SK-N-SH (cell line): ENCODE measurements at regions not wholly inside any gene's neighbourhood (a gene's known extent, or its start where the extent isn't known, plus 50 kb on each side); places are given as distances from the start of the nearest gene placed in this dataset.
"Not testable (repeated sequence)": the region's sequence is repeated elsewhere in the genome, so short reads cannot be mapped to it uniquely, and the experiment has no call there.

Source experiments
- CTCF ChIA-PET: fragments of 300-600, 350-600 bp; formaldehyde crosslinking; extraction: SDS; loops from one replicate; lab custom pipeline; 2021; lab: Yijun Ruan, JAX
- POLR2A ChIA-PET: fragments of 350-600 bp; sonication (Branson Sonifier 250); formaldehyde crosslinking; extraction: SDS; loops from one replicate; lab custom pipeline; 2020; ENCODE audit warnings: antibody characterized with exemption, inconsistent platforms; lab: Yijun Ruan, JAX
- DNase-seq: peaks from one replicate; pipeline ENCODE4 v3.0.0; 2012
- H2AFZ ChIP-seq: fragments of 200-600 bp; sonication (generic); 2 replicates; pipeline ENCODE4 v1.8.1; 2016; ENCODE audit warnings: antibody characterized with exemption, mild to moderate bottlenecking, low read depth
- H3F3A ChIP-seq: fragments of 200-600 bp; sonication (generic); replicated peaks from 2 replicates; pipeline ENCODE3; 2016; ENCODE audit warnings: antibody characterized with exemption, mild to moderate bottlenecking; ENCODE audit not compliant: insufficient read depth
- H3K27ac ChIP-seq, 2 experiments: fragments of 200-500 bp in 1 of 2; fragments of 200-600 bp in 1 of 2; sonication (Bioruptor generic) in 1 of 2; sonication (generic), shearing (Covaris generic) in 1 of 2; 2 replicates each; pipeline versions ENCODE4 v1.5.1 to v1.6.1; 2014 to 2016; ENCODE audit warnings: low read depth in 2 of 2, inconsistent platforms in 1 of 2, low read length in 1 of 2, mild to moderate bottlenecking in 1 of 2, mixed read lengths in 1 of 2
- H3K27me3 ChIP-seq: fragments of 200-600 bp; sonication (generic), shearing (Covaris generic); 2 replicates; pipeline ENCODE4 v1.6.1; 2016; ENCODE audit warnings: mixed run types; ENCODE audit not compliant: insufficient read depth
- H3K36me3 ChIP-seq, 2 experiments: fragments of 200-500 bp in 1 of 2; fragments of 200-600 bp in 1 of 2; sonication (Bioruptor generic) in 1 of 2; sonication (generic) in 1 of 2; replicated peaks in 1 of 2; 2 replicates each; pipeline versions ENCODE3 to v1.5.1; 2014 to 2016; ENCODE audit warnings: low read length in 1 of 2, mild to moderate bottlenecking in 1 of 2; ENCODE audit not compliant: insufficient read depth in 2 of 2, control insufficient read depth in 1 of 2
- H3K4me1 ChIP-seq, 2 experiments: fragments of 200-500 bp in 1 of 2; fragments of 200-600 bp in 1 of 2; sonication (Bioruptor generic) in 1 of 2; sonication (generic), shearing (Covaris generic) in 1 of 2; 2 replicates each; pipeline versions ENCODE4 v1.5.1 to v1.6.1; 2014 to 2016; ENCODE audit warnings: low read depth in 1 of 2, low read length in 1 of 2, mixed run types in 1 of 2; ENCODE audit not compliant: insufficient read depth in 2 of 2, control insufficient read depth in 1 of 2
- H3K4me2 ChIP-seq: fragments of 200-600 bp; sonication (generic), shearing (Covaris generic); 2 replicates; pipeline ENCODE4 v1.6.1; 2017; ENCODE audit warnings: mixed run types
- H3K4me3 ChIP-seq, 2 experiments: fragments of 200-500 bp in 1 of 2; fragments of 200-600 bp in 1 of 2; sonication (Bioruptor generic) in 1 of 2; sonication (generic), shearing (Covaris generic) in 1 of 2; 2 replicates each; pipeline versions ENCODE4 v1.5.1 to v1.8.1; 2014 to 2016; ENCODE audit warnings: low read depth in 2 of 2, inconsistent platforms in 1 of 2, low read length in 1 of 2, mild to moderate bottlenecking in 1 of 2, mixed read lengths in 1 of 2, moderate library complexity in 1 of 2
- H3K79me2 ChIP-seq: fragments of 200-600 bp; sonication (generic); 2 replicates; pipeline ENCODE4 v1.8.1; 2017; ENCODE audit warnings: mild to moderate bottlenecking; ENCODE audit not compliant: insufficient read depth
- H3K9ac ChIP-seq: fragments of 200-600 bp; sonication (generic); 2 replicates; pipeline ENCODE4 v1.6.1; 2017; ENCODE audit warnings: mixed run types
- H3K9me2 ChIP-seq: fragments of 200-600 bp; sonication (generic); 2 replicates; pipeline ENCODE4 v1.6.1; 2017; ENCODE audit warnings: mixed run types
- H3K9me3 ChIP-seq: fragments of 200-600 bp; sonication (generic); 2 replicates; pipeline ENCODE4 v1.6.1; 2017; ENCODE audit warnings: mixed run types, mild to moderate bottlenecking, moderate library complexity
- H4K20me1 ChIP-seq: fragments of 200-600 bp; sonication (generic); 2 replicates; pipeline ENCODE4 v1.6.1; 2017; ENCODE audit warnings: mild to moderate bottlenecking, mixed run types; ENCODE audit not compliant: insufficient read depth
- EZH2phosphoT487 ChIP-seq: fragments of 200-600 bp; sonication (generic); IDR thresholded peaks from 2 replicates; pipeline ENCODE4 v1.6.1; 2017; ENCODE audit warnings: low read depth, mixed run types, mild to moderate bottlenecking, antibody characterized with exemption, moderate library complexity, borderline replicate concordance
- FOXJ3 ChIP-seq: sonication (generic); formaldehyde crosslinking; IDR thresholded peaks from 2 replicates; pipeline ENCODE4 v1.5.1; 2020; ENCODE audit warnings: mild to moderate bottlenecking, missing genetic modification reagents
- GABPA ChIP-seq: IDR thresholded peaks from 2 replicates; pipeline ENCODE4 v1.4.0; 2012; ENCODE audit warnings: low read depth, mild to moderate bottlenecking
- RXRA ChIP-seq: IDR thresholded peaks from 2 replicates; pipeline ENCODE4 v1.4.0; 2012; ENCODE audit warnings: low read depth, mild to moderate bottlenecking, borderline replicate concordance
- SIN3A ChIP-seq: IDR thresholded peaks from 2 replicates; pipeline ENCODE4 v1.6.1; 2012; ENCODE audit warnings: low read depth, mild to moderate bottlenecking, low read length, moderate library complexity, borderline replicate concordance
- YY1 ChIP-seq: IDR thresholded peaks from 2 replicates; pipeline ENCODE4 v1.4.0; 2012; ENCODE audit warnings: low read depth, mild to moderate bottlenecking
- WGBS: methylation state at CpG from one replicate; pipeline ENCODE4 v1.1.6; 2017; ENCODE audit warnings: low lambda C conversion rate; 5-methylcytosine and 5-hydroxymethylcytosine counted together
- TF ChIP-seq, protein P1 (sequence below): IDR thresholded peaks from 2 replicates; pipeline ENCODE4 v1.6.1; 2012; ENCODE audit warnings: mild to moderate bottlenecking, low read depth, low read length, moderate library complexity
- TF ChIP-seq, protein P2 (sequence below): fragments of 150-350 bp; IDR thresholded peaks from 2 replicates; pipeline ENCODE4 v1.6.1; 2016; ENCODE audit warnings: mild to moderate bottlenecking, low read depth, low read length
- TF ChIP-seq, protein P3 (sequence below): IDR thresholded peaks from 2 replicates; pipeline ENCODE4; 2012

DNA sequence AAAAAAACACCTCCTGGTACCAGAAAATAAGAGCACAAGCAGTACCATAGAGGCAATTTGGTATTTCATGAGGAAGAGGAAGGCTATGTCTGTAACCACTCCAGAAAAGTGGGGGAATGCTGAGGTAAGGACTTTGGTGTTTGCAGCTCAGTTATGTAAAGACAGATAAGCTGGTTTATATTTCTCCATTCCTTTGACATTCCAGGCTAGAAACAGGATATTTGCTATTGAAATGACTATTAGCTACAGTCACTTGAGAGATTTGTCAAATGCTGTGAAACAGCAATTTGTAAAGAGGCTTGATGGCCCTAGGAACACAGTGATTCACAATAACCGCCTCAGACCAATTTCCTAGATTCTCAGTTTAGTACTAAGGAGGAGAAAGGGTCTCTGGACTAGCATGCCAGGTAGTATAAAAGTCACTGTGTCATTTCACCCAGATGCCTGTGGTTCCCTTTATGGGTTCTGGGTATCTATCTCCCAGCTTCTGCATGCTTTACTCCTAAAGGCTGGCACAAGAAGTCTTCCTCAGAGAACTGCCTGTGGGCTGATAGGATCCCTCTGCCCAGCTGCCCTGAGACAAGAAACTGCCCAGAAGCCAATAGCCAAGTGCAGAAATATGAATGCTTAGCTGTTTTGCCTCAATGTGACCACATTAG lies 80.5 kb downstream of the VCAM1 start (continued):
- TF ChIP-seq, protein P1, sequence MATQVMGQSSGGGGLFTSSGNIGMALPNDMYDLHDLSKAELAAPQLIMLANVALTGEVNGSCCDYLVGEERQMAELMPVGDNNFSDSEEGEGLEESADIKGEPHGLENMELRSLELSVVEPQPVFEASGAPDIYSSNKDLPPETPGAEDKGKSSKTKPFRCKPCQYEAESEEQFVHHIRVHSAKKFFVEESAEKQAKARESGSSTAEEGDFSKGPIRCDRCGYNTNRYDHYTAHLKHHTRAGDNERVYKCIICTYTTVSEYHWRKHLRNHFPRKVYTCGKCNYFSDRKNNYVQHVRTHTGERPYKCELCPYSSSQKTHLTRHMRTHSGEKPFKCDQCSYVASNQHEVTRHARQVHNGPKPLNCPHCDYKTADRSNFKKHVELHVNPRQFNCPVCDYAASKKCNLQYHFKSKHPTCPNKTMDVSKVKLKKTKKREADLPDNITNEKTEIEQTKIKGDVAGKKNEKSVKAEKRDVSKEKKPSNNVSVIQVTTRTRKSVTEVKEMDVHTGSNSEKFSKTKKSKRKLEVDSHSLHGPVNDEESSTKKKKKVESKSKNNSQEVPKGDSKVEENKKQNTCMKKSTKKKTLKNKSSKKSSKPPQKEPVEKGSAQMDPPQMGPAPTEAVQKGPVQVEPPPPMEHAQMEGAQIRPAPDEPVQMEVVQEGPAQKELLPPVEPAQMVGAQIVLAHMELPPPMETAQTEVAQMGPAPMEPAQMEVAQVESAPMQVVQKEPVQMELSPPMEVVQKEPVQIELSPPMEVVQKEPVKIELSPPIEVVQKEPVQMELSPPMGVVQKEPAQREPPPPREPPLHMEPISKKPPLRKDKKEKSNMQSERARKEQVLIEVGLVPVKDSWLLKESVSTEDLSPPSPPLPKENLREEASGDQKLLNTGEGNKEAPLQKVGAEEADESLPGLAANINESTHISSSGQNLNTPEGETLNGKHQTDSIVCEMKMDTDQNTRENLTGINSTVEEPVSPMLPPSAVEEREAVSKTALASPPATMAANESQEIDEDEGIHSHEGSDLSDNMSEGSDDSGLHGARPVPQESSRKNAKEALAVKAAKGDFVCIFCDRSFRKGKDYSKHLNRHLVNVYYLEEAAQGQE: no peak
- TF ChIP-seq FOXJ3: no peak
- no peak for TF ChIP-seq SIN3A
- TF ChIP-seq, protein P2, sequence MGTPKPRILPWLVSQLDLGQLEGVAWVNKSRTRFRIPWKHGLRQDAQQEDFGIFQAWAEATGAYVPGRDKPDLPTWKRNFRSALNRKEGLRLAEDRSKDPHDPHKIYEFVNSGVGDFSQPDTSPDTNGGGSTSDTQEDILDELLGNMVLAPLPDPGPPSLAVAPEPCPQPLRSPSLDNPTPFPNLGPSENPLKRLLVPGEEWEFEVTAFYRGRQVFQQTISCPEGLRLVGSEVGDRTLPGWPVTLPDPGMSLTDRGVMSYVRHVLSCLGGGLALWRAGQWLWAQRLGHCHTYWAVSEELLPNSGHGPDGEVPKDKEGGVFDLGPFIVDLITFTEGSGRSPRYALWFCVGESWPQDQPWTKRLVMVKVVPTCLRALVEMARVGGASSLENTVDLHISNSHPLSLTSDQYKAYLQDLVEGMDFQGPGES: no peak
- TF ChIP-seq, protein P3, sequence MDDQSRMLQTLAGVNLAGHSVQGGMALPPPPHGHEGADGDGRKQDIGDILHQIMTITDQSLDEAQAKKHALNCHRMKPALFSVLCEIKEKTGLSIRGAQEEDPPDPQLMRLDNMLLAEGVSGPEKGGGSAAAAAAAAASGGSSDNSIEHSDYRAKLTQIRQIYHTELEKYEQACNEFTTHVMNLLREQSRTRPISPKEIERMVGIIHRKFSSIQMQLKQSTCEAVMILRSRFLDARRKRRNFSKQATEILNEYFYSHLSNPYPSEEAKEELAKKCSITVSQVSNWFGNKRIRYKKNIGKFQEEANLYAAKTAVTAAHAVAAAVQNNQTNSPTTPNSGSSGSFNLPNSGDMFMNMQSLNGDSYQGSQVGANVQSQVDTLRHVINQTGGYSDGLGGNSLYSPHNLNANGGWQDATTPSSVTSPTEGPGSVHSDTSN: no peak
- no peak for TF ChIP-seq RXRA
- TF ChIP-seq YY1: no peak
- TF ChIP-seq GABPA: no peak
- no peak for TF ChIP-seq EZH2phosphoT487

DNA sequence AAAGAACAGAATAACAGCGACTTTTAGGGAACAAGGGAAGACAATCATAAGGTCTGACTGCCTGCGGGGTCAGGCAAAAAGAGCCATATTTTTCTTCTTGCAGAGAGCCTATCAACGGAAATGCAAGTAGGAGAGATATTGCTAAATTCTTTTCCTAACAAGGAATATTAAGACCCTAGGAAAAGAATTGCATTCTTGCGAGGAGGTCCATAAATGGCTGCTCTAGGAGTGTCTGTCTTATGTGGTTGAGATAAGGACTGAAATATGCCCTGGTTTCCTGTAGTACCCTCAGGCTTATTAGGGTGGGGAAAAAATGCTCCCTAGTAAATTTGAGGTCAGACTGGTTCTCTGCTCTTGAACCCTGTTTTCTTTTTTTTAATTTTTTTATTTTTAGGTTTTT lies 81.7 kb downstream of the VCAM1 start:
- 79% methylated on average over 4 of the region's 4 CpGs for whole genome bisulfite sequencing
- CTCF ChIA-PET, H3K4me1 ChIP-seq, H3K9me3 ChIP-seq, H3K9ac ChIP-seq, H3K27ac ChIP-seq, H4K20me1 ChIP-seq, H3K4me2 ChIP-seq, POLR2A ChIA-PET, H3K9me2 ChIP-seq, DNase-seq, H3K27me3 ChIP-seq, H2AFZ ChIP-seq, H3K79me2 ChIP-seq, H3K36me3 ChIP-seq, H3K4me3 ChIP-seq, H3F3A ChIP-seq: not testable (repeated sequence)

DNA sequence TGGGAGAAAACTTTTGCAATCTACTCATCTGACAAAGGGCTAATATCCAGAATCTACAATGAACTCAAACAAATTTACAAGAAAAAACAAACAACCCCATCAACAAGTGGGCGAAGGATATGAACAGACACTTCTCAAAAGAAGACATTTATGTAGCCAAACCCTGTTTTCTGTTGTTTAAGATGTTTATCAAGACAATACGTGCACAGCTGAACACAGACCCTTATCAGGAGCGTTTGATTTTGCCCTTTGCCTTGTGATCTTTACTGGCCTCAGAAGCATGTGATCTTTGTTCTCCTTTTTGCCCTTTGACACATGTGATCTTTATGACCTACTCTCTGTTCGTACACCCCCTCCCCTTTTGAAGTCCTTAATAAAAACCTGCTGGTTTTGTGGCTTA lies 83.7 kb downstream of the VCAM1 start:
- POLR2A ChIA-PET: not testable (repeated sequence)

More for the DNA sequence above, 83.7 kb downstream of the VCAM1 start:
- DNase-seq, H4K20me1 ChIP-seq, H3F3A ChIP-seq, H3K9me2 ChIP-seq, H3K36me3 ChIP-seq, H3K4me3 ChIP-seq, H3K4me2 ChIP-seq, H3K79me2 ChIP-seq, H2AFZ ChIP-seq, CTCF ChIA-PET, H3K4me1 ChIP-seq, H3K9ac ChIP-seq, H3K9me3 ChIP-seq, H3K27ac ChIP-seq, H3K27me3 ChIP-seq: not testable (repeated sequence)
- 69% methylated on average over 4 of the region's 4 CpGs for WGBS
